Loucy (cell line): ENCODE measurements at regions not wholly inside any gene's neighbourhood (a gene's known extent, or its start where the extent isn't known, plus 50 kb on each side); places are given as distances from the start of the nearest gene placed in this dataset.

Experiments
- EZH2phosphoT487 ChIP-seq: fragments of 200-600 bp; IDR thresholded peaks from 2 replicates; pipeline ENCODE4 v1.6.1; 2018; ENCODE audit warnings: antibody characterized with exemption, mild to moderate bottlenecking, moderate library complexity, borderline replicate concordance
- TF ChIP-seq, protein P1 (sequence below): fragments of 200-600 bp; sonication (generic); conservative IDR thresholded peaks from 2 replicates; pipeline ENCODE4 v1.5.1; 2014; ENCODE audit warnings: mild to moderate bottlenecking, antibody characterized with exemption, low read length

DNA sequence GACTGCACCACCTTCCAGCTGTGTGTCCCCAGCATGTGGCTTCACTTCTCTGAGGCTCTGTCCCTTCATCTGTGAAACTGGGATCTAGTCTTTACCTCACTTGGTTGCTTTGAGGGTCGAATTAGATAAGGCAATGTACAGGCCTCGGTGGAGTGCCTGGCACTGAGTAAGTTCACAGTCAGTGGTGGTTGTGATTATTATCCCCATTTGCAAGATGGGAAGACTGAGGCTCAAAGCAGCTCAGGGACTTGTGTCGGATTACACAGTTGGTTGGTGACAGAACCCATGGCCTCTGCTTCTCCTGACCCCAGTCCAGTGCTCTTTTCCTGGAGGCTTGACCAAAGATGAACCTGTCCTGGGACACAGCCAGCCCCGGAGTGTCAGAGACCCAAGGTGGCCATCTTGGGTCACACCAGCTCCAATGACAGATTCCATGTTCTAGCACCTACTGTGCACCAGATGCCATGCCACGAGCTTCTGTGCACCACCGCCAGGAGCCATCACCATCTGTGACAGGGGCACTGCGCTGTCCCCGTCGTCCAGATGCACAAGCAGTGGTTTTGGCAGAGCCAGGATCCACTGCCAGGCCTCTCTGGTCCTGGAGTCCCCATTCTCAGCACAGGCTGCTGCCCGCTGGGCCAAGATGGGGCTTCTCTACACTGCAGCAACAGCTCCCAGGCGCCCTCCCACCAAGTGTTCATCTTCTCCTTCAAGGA lies 60.5 kb downstream of the IGLL1 start:
- TF ChIP-seq, protein P1, sequence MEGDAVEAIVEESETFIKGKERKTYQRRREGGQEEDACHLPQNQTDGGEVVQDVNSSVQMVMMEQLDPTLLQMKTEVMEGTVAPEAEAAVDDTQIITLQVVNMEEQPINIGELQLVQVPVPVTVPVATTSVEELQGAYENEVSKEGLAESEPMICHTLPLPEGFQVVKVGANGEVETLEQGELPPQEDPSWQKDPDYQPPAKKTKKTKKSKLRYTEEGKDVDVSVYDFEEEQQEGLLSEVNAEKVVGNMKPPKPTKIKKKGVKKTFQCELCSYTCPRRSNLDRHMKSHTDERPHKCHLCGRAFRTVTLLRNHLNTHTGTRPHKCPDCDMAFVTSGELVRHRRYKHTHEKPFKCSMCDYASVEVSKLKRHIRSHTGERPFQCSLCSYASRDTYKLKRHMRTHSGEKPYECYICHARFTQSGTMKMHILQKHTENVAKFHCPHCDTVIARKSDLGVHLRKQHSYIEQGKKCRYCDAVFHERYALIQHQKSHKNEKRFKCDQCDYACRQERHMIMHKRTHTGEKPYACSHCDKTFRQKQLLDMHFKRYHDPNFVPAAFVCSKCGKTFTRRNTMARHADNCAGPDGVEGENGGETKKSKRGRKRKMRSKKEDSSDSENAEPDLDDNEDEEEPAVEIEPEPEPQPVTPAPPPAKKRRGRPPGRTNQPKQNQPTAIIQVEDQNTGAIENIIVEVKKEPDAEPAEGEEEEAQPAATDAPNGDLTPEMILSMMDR: no peak
- no peak for TF ChIP-seq EZH2phosphoT487
